ENCODE measurements at regions not wholly inside any gene's neighbourhood (a gene's known extent, or its start where the extent isn't known, plus 50 kb on each side); places are given as distances from the start of the nearest gene placed in this dataset.
A peak's percentile ranks its signal among the peaks of the same experiment; 100 is the strongest.

DNA sequence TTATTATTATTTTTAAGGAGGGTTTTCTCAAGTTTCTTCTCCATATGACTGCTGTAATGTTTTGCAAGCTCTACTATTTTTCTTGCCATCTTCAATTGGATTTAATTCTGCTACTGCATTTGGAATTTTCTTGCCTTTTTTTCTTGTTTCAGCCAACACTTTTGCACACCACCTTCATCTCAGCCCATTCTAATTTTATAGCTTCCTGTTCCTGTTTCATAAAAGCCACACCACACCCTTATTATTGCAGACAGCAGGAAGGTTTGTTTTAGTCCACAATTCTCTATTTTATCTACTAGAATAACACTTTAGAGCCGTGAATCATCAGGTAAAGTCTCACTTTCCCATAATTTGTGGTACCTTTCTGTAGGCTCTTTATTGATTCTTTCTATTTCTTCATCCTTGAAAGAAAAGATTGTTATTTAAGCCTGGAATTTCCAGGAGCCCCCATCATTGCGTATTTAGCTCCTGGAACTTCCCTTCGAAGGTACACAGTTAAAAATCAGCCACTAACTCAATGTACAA is 209.3 kb upstream of the TBX20 start:
- Histone ChIP-seq H3K9ac (ENCODE audit: low read length in 3 of 3) (no peak overlapping the region), H3K36me3 (ENCODE audit: control insufficient read depth in 2 of 3, insufficient read depth in 3 of 3, low read length in 3 of 3) (no peaks in the 10 kb centered on the region), H3K4me1 (ENCODE audit: control insufficient read depth in 2 of 3, insufficient read depth in 2 of 3, low read depth in 1 of 3, low read length in 3 of 3) (no peaks in the 10 kb centered on the region), H3K9me3 (ENCODE audit: control insufficient read depth in 2 of 3, insufficient read depth in 1 of 3, low read length in 3 of 3) (no peaks in the 10 kb centered on the region), H3K4me3 (ENCODE audit: low read length in 3 of 3) (no peak overlapping the region), H3K27me3 (ENCODE audit: control insufficient read depth, insufficient read depth, low read length) (no peaks in the 10 kb centered on the region), H3K27ac (ENCODE audit: low read depth in 2 of 2, low read length in 2 of 2) (no peak overlapping the region)
- FAIRE-seq (no peak), DNase-seq (no peak)
- no peak for TF ChIP-seq CTCF (IDR thresholded peaks at IDR 0.05; ENCODE audit: borderline replicate concordance, extremely low read depth, insufficient read depth)
- intact Hi-C loops (cut with DNase I) = no loop called here

DNA sequence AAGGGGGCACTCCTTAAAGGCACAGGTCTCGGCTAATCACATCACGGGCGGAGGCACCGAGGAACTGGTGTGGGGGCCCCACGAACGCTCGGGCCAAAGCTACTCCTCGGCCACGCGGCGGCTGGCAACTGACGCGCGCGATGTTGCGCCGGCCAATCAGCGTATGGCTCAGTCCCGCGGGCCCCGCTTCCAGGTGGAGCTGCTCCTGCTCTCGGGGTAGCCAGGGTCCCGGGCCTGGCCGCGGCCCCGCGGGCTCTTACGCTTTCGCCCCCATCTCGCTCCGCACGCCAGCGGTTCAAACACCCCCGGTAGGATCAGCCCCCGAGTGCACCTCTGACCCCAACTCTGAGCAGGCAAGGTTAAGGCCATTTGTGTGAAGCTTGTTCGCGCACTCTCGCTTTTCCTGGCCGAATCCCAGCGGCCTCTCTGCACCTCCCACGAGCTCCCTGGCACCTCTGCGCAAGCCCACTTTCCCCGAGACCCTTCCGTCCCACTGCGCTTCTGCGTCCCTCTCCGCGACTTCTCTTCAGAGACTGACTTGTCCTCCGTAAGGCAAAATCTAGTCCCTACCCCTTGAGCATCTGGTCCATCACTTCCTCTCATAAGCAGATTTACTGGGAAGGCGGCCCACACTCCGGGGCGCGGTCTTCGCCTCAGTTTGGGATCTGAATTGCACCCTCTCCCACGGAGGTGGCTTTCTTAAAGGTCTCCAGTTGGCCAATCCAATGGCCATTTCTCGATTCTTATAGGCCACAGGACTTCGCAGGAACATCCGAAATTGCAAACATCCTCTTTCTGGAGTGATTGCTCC is 200.9 kb upstream of the TBX20 start:
- FAIRE-seq (no peak), DNase-seq (peak in 4 of 5 donors; percentile 25 to 53 (median 30))
- H3K9ac ChIP-seq (ENCODE audit: low read length in 3 of 3) = no peak overlapping the region
- H3K27ac ChIP-seq (ENCODE audit: low read depth in 2 of 2, low read length in 2 of 2) = no peak overlapping the region
- no peak overlapping the region for H3K4me3 ChIP-seq (ENCODE audit: low read length in 3 of 3)
- intact Hi-C loops (cut with DNase I) = no loop called here
- no peak for TF ChIP-seq CTCF (IDR thresholded peaks at IDR 0.05; ENCODE audit: borderline replicate concordance, extremely low read depth, insufficient read depth)
- H3K9me3 ChIP-seq (ENCODE audit: control insufficient read depth in 2 of 3, insufficient read depth in 1 of 3, low read length in 3 of 3) = no peaks in the 10 kb centered on the region
- peaks cover 3% of the 10 kb centered on the region for H3K27me3 ChIP-seq (ENCODE audit: control insufficient read depth, insufficient read depth, low read length)
- no peaks in the 10 kb centered on the region for H3K4me1 ChIP-seq (ENCODE audit: control insufficient read depth in 2 of 3, insufficient read depth in 2 of 3, low read depth in 1 of 3, low read length in 3 of 3)
- no peaks in the 10 kb centered on the region for H3K36me3 ChIP-seq (ENCODE audit: control insufficient read depth in 2 of 3, insufficient read depth in 3 of 3, low read length in 3 of 3)

GRCh38 chr7:35450456-35451214 is 196.7 kb upstream of the TBX20 start:
- no peaks in the 10 kb centered on the region for H3K36me3 ChIP-seq (ENCODE audit: control insufficient read depth in 2 of 3, insufficient read depth in 3 of 3, low read length in 3 of 3)
- H3K4me3 ChIP-seq (ENCODE audit: low read length in 3 of 3) = no peak overlapping the region
- TF ChIP-seq CTCF (IDR thresholded peaks at IDR 0.05; ENCODE audit: borderline replicate concordance, extremely low read depth, insufficient read depth) = no peak
- no peak overlapping the region for H3K27ac ChIP-seq (ENCODE audit: low read depth in 2 of 2, low read length in 2 of 2)
- no peaks in the 10 kb centered on the region for H3K9me3 ChIP-seq (ENCODE audit: control insufficient read depth in 2 of 3, insufficient read depth in 1 of 3, low read length in 3 of 3)
- peaks cover 3% of the 10 kb centered on the region for H3K27me3 ChIP-seq (ENCODE audit: control insufficient read depth, insufficient read depth, low read length)
- DNase-seq (no peak), FAIRE-seq (no peak)
- H3K4me1 ChIP-seq (ENCODE audit: control insufficient read depth in 2 of 3, insufficient read depth in 2 of 3, low read depth in 1 of 3, low read length in 3 of 3) = no peaks in the 10 kb centered on the region
- intact Hi-C loops (cut with DNase I) = no loop called here
- no peak overlapping the region for H3K9ac ChIP-seq (ENCODE audit: low read length in 3 of 3)
